Large intestine (tissue), 3 donors: ENCODE measurements at regions not wholly inside any gene's neighbourhood (a gene's known extent, or its start where the extent isn't known, plus 50 kb on each side); places are given as distances from the start of the nearest gene placed in this dataset.

Experiments used
- DNase-seq, 2 donors: peaks; one replicate each; pipeline versions ENCODE4 v3.0.0 to v3.0.0-alpha.2; 2013
- H3K27ac ChIP-seq: one replicate; pipeline ENCODE4 v1.5.1; 2013; ENCODE audit warnings: low read length
- H3K27me3 ChIP-seq: 2 replicates; pipeline ENCODE4 v1.6.1; 2013; ENCODE audit warnings: low read length; ENCODE audit not compliant: control insufficient read depth, insufficient read depth
- H3K36me3 ChIP-seq: 2 replicates; pipeline ENCODE4 v1.6.1; 2013; ENCODE audit warnings: low read length; ENCODE audit not compliant: control insufficient read depth, insufficient read depth
- H3K4me1 ChIP-seq: one replicate; pipeline ENCODE4 v1.6.1; 2013; ENCODE audit warnings: low read length; ENCODE audit not compliant: control insufficient read depth, insufficient read depth
- H3K4me3 ChIP-seq: one replicate; pipeline ENCODE4 v1.5.1; 2013; ENCODE audit warnings: low read length
- H3K9me3 ChIP-seq: one replicate; pipeline ENCODE4 v1.6.1; 2013; ENCODE audit warnings: mild to moderate bottlenecking, low read depth, low read length, moderate library complexity; ENCODE audit not compliant: control insufficient read depth
- WGBS: methylation state at CpG from one replicate; pipeline ENCODE4 v1.1.5; 2013; ENCODE audit warnings: low lambda C conversion rate; ENCODE audit not compliant: insufficient coverage; 5-methylcytosine and 5-hydroxymethylcytosine counted together

DNA sequence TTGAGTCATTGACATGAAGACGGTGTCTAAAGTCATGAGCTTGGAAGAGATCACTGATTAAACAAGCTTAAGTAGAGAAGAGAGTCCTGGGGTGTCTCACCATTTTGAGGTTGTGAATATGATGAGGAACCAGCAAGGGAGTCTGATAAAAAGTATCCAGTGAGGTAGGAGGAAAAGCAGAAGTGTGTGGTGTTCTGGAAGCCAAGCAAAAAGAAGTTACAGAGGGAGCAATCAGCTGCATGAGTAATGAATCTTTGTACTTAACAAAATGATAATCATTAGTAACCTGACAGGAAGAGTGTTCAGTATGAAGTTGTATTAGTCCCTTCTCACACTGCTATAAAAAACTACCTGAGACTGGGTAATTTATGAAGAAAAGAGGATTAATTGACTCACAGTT, 131.3 kb downstream of the C11orf87 start:
- DNase-seq, result no peak

DNA sequence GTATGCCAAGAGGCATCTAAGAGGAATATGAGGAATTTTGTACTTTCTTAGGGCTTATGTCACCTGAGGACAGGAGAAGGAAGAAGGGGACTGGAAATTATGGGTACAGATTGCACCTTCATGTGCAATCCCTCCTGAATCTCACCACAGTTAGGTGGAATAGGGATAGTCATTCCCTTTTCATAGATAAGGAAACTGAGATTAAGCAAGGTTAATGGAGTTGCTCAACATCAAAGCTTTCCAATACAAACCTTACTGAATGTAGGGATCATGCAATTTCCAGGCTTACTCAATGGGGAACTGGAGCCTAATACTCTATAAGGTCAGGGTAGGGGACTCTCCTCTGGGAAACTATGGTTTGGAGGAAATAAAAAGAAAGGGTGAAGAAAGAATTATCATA, 133.0 kb downstream of the C11orf87 start:
- no peak for DNase-seq
- H3K4me1 ChIP-seq, result no peaks in the 10 kb centered on the region
- no peaks in the 10 kb centered on the region for H3K36me3 ChIP-seq
- H3K27me3 ChIP-seq, result no peaks in the 10 kb centered on the region
- H3K4me3 ChIP-seq, result no peak overlapping the region
- H3K9me3 ChIP-seq, result no peaks in the 10 kb centered on the region
- H3K27ac ChIP-seq, result no peak overlapping the region

More for the DNA sequence above, 131.3 kb downstream of the C11orf87 start:
- H3K9me3 ChIP-seq, result no peaks in the 10 kb centered on the region
- no peaks in the 10 kb centered on the region for H3K4me1 ChIP-seq
- no CpG with 5 or more reads among the region's 1 CpG for WGBS
- no peaks in the 10 kb centered on the region for H3K27me3 ChIP-seq
- H3K4me3 ChIP-seq, result no peak overlapping the region
- H3K36me3 ChIP-seq, result no peaks in the 10 kb centered on the region
- H3K27ac ChIP-seq, result no peak overlapping the region

DNA sequence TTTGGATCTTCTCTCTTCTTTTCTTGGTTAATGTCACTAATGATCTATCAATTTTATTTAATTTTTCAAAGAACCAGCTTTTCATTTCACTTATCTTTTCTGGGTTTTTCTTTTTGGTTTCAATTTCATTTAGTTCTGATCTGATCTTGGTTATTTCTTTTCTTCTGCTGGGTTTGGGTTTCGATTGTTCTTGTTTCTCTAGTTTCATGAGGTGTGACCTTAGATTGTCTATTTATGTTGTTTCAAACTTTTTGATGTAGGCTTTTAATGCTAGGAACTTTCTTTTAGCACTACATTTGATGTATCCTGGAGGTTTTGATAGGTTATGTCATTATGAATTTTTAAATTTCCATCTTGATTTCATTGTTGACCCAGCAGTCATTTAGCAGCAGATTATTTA, 142.3 kb downstream of the C11orf87 start:
- H3K4me1 ChIP-seq, result no peaks in the 10 kb centered on the region
- H3K27ac ChIP-seq, result no peak overlapping the region
- no peaks in the 10 kb centered on the region for H3K27me3 ChIP-seq
- no peak for DNase-seq
- H3K9me3 ChIP-seq, result no peaks in the 10 kb centered on the region
- H3K4me3 ChIP-seq, result no peak overlapping the region
- WGBS, result 100% methylated on average over 1 of the region's 1 CpG
- H3K36me3 ChIP-seq, result no peaks in the 10 kb centered on the region

DNA sequence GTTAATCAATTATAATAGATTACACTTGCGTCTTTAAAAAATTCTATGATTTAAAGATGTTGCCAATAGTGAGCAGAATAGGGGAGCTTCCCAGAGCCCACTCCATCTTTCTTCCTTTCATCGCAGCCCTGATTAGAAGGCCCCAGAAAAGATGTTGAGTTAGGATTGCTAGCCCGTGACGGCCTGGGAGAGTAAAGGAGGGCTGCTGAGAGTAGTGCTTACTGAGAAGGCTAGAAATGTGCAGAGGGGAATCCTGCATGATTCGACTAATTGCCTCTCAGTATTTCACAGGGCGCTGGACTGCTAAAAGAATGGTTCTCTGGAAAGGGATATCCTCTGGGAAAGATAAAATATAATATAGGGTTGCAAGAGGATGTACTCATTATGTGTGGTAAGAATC, 160.5 kb downstream of the C11orf87 start:
- 100% methylated on average over 1 of the region's 6 CpGs for WGBS
- no peaks in the 10 kb centered on the region for H3K9me3 ChIP-seq
- H3K4me1 ChIP-seq, result no peaks in the 10 kb centered on the region
- no peak overlapping the region for H3K27ac ChIP-seq
- H3K36me3 ChIP-seq, result no peaks in the 10 kb centered on the region
- no peak for DNase-seq
- H3K4me3 ChIP-seq, result no peak overlapping the region
- no peaks in the 10 kb centered on the region for H3K27me3 ChIP-seq

DNA sequence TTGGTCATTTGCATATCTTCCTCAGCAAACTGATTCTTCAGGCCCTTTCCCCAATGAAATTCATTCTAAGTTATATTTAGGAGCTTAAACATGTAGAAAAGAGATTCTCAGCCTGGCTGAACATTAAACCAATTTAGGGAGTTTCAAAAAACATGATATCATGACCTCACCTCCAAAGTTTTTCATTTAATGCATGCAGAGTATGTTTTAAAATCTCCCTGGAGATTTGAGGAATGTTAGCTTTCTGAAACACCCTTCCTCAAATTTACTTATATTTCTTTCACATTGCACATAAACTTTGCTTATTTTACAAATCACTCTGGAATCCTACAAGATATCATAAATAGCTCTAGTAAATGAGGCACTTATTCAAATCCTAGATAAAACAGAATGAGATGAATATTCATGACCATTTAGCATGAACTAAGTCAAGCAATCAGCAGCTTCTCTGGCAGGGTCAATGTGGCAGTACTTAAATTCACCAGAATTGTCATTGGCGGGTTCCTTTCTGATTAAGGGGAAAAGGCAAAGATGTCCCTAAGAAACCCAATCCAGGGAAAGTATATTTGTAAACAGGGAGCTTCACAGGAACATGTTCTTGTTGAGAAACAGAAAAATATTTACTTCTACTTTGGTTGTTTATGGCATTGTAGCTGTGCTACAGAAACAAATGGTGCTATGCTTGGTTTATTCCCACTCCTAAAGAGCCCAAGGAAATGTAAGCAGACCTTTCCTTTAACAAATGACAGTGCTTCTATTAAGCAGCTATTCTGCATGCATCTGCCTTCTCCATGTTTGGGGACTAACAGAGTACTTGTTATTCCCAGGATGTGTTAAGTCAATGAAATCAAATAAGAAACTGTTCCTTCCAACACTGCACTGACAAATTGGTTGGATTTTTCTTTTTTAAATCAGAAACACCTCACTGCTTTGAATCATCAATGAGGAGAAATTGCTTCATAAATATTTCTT, 162.3 kb downstream of the C11orf87 start:
- Histone ChIP-seq H3K4me3 (no peak overlapping the region), H3K27ac (no peak overlapping the region), H3K4me1 (no peaks in the 10 kb centered on the region), H3K9me3 (no peaks in the 10 kb centered on the region), H3K36me3 (no peaks in the 10 kb centered on the region), H3K27me3 (no peaks in the 10 kb centered on the region)
- no peak for DNase-seq
- WGBS, result no CpG with 5 or more reads among the region's 1 CpG

DNA sequence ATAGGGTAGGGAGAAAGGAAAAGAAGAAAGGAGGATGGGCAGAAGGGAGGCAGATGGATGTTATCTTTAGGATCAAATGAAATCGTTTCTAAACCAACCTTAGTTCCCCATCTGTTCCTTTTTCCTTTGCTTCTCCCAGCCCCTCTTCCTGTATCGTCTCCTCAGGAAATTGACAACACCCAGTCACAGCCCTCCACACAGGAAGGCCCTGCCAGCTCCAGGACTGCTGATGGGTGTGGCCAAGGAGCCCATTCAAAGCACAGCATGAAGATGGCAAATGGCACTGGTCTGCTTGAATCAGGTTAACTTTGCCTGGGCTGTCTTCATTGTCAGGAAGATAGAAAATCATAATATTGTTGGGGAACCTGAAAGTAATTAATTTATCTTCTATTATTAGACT, 164.8 kb downstream of the C11orf87 start:
- H3K36me3 ChIP-seq, result no peaks in the 10 kb centered on the region
- no peaks in the 10 kb centered on the region for H3K4me1 ChIP-seq
- no peaks in the 10 kb centered on the region for H3K9me3 ChIP-seq
- H3K4me3 ChIP-seq, result no peak overlapping the region
- DNase-seq, result no peak
- no peak overlapping the region for H3K27ac ChIP-seq
- H3K27me3 ChIP-seq, result no peaks in the 10 kb centered on the region
- WGBS, result no CpG with 5 or more reads among the region's 2 CpGs

DNA sequence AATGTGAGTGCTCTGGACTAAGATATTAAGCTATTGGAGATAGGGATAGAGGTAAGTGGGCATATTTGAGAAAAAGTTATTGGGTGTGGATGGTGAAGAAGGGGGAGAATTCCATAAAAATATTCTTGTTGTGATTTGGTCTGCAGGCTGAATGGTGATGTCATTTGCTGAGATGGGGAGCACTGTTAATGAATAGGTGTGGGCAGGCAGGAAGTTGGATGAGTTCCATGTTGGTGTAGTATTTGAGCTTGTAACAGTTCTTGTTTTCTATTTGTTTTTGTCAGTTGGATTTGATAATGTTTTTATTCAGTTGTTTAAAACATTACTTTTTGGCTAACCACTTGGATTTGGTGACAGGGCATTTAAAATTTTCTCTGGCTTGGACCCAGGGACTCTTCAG, 168.8 kb downstream of the C11orf87 start:
- Histone ChIP-seq H3K9me3 (no peaks in the 10 kb centered on the region), H3K4me3 (no peak overlapping the region), H3K27me3 (no peaks in the 10 kb centered on the region), H3K4me1 (no peaks in the 10 kb centered on the region), H3K27ac (no peak overlapping the region), H3K36me3 (no peaks in the 10 kb centered on the region)
- no peak for DNase-seq

DNA sequence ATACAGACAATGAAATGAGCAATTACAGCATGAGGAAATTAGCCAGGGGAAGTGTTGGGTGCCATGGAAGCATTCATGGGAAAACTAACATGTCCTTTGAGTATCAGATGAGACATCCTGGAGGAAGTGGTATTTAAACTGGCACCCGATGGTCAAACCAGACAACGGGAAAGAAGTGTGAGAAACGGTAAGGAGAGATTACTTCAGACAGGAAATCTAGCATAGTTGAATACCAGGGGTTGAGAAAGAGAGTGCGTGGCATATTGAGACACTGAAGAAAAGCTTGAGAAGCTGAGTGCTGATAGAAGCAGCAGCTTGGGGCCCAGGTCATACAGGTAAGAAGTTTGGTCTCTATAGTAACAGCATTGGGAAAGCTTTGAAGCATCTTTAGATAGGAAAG, 175.3 kb downstream of the C11orf87 start:
- Histone ChIP-seq H3K4me1 (no peaks in the 10 kb centered on the region), H3K9me3 (no peaks in the 10 kb centered on the region), H3K27ac (no peak overlapping the region), H3K36me3 (no peaks in the 10 kb centered on the region), H3K27me3 (no peaks in the 10 kb centered on the region), H3K4me3 (no peak overlapping the region)
- 78% methylated on average over 3 of the region's 4 CpGs for WGBS
- no peak for DNase-seq

DNA sequence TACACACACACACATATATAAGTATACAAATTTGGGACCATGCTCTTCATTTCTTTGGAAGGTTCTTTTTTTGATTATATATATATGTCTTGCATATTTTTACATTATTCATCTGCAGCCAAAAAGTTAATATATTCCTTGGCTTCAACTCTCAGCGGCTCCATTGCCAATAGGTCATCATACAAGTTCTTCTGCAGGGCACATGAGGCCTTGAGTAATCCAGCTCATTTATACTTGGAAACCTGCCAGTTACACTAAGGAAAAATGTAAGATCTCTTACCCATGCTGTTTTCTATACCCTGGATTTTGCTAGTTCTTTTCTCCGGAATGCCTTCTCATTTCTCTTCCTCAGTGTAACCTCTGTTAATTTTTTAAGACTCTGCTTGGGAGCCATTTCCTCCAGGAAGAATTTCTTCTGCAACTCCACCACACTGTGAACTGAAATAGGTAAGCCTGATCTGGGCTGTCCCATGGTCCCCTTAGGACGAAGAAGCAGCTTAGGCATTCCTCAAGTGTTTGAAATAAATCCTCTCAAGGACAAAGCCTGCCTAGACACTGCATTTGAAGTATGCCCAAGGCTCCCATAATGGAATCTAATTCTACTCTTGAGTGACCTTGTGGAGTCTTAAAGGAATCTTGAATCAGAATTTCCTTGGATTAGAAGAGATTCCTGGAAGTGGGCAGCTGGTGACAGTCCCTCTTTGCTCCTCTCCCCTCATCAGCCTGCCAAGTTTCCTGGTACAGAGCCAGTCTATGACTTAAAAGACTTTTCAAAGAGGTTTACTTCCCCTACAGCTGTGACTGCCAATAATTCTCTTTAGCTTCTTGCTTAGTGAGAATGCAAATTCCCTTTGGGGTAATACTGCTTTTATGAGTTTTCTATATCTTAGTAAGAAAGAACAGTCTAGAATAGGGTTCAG, 182.8 kb downstream of the C11orf87 start:
- 75% methylated on average over 1 of the region's 3 CpGs for WGBS
- Histone ChIP-seq H3K4me3 (no peak overlapping the region), H3K4me1 (no peaks in the 10 kb centered on the region), H3K27ac (no peak overlapping the region), H3K9me3 (no peaks in the 10 kb centered on the region), H3K27me3 (no peaks in the 10 kb centered on the region), H3K36me3 (no peaks in the 10 kb centered on the region)
- no peak for DNase-seq

DNA sequence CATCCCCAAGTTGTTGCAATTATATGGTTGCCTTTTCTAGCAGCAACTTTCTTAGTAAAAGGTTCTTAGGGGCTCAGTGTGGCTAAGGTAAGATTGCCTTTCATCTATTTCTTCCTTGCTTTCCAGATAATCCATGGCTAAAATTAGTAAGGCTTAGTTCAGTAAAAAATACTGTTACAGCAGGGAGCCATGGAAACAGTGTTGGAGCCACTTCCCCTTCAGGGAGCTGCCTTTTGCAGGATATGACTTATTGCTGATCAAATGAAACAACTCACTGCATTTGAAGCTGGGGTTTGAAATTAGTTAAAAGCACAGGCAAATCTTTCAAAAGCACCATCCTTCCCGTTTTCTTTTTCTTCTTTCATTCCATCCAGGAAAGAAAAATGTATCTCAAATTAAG, 184.3 kb downstream of the C11orf87 start:
- no CpG with 5 or more reads among the region's 1 CpG for WGBS
- Histone ChIP-seq H3K4me1 (no peaks in the 10 kb centered on the region), H3K36me3 (no peaks in the 10 kb centered on the region), H3K27me3 (no peaks in the 10 kb centered on the region), H3K4me3 (no peak overlapping the region), H3K9me3 (no peaks in the 10 kb centered on the region), H3K27ac (no peak overlapping the region)
- no peak for DNase-seq
